GM23338 (cell line): ENCODE measurements at regions not wholly inside any gene's neighbourhood (a gene's known extent, or its start where the extent isn't known, plus 50 kb on each side); places are given as distances from the start of the nearest gene placed in this dataset.

Experiments used
- ATAC-seq: fragments of 200-7000 bp; cut with Tn5 transposase; 3 replicates; pipeline ENCODE4 v1.9.1; 2020
- DNase-seq: peaks from one replicate; pipeline ENCODE4 v3.0.0-alpha.2; 2015; ENCODE audit warnings: low spot score
- H2AFZ ChIP-seq: fragments of 200-600 bp; sonication (generic); 2 replicates; pipeline ENCODE4 v1.8.0; 2016; ENCODE audit warnings: antibody characterized with exemption, mild to moderate bottlenecking, moderate library complexity
- H3F3A ChIP-seq: fragments of 200-600 bp; sonication (generic); replicated peaks from 2 replicates; pipeline ENCODE4 v1.8.0; 2017; ENCODE audit warnings: antibody characterized with exemption, mixed run types, low read depth
- H3K27ac ChIP-seq: fragments of 200-600 bp; sonication (generic); 2 replicates; pipeline ENCODE4 v1.6.1; 2016; ENCODE audit warnings: low read depth
- H3K27me3 ChIP-seq: fragments of 200-600 bp; sonication (generic); 2 replicates; pipeline ENCODE4 v1.8.0; 2016; ENCODE audit warnings: mild to moderate bottlenecking, mixed run types, moderate library complexity; ENCODE audit not compliant: insufficient read depth
- H3K36me3 ChIP-seq: fragments of 200-600 bp; sonication (generic); 2 replicates; pipeline ENCODE4 v1.8.0; 2016; ENCODE audit warnings: mild to moderate bottlenecking; ENCODE audit not compliant: insufficient read depth
- H3K4me1 ChIP-seq: fragments of 200-600 bp; sonication (generic); 2 replicates; pipeline ENCODE4 v1.8.0; 2016; ENCODE audit warnings: mild to moderate bottlenecking, moderate library complexity; ENCODE audit not compliant: insufficient read depth
- H3K4me2 ChIP-seq: fragments of 200-600 bp; sonication (generic); 2 replicates; pipeline ENCODE4 v1.7.1; 2017; ENCODE audit warnings: mixed run types
- H3K4me3 ChIP-seq: fragments of 200-600 bp; sonication (generic); 2 replicates; pipeline ENCODE4 v1.6.1; 2016; ENCODE audit warnings: mixed run types
- H3K79me2 ChIP-seq: fragments of 200-600 bp; sonication (generic); replicated peaks from 2 replicates; pipeline ENCODE4 v1.8.0; 2017; ENCODE audit warnings: mild to moderate bottlenecking; ENCODE audit not compliant: insufficient read depth
- H3K9me2 ChIP-seq: fragments of 200-600 bp; sonication (generic); 2 replicates; pipeline ENCODE4 v1.8.0; 2017; ENCODE audit not compliant: insufficient read depth
- H4K20me1 ChIP-seq: fragments of 200-600 bp; sonication (generic); replicated peaks from 2 replicates; pipeline ENCODE4 v1.8.0; 2017; ENCODE audit warnings: mild to moderate bottlenecking; ENCODE audit not compliant: insufficient read depth
- H3K27ac Mint-ChIP-seq: 2 replicates; pipeline ENCODE4 v1.8.0; 2020; ENCODE audit warnings: inconsistent platforms, mild to moderate bottlenecking, moderate library complexity, mixed read lengths
- H3K27me3 Mint-ChIP-seq: 3 replicates; pipeline ENCODE4 v1.8.0; 2022; ENCODE audit warnings: low read depth, mild to moderate bottlenecking, moderate library complexity, mixed read lengths, inconsistent platforms; ENCODE audit not compliant: insufficient read depth, poor library complexity
- H3K36me3 Mint-ChIP-seq: 3 replicates; pipeline ENCODE4 v1.8.0; 2021; ENCODE audit warnings: low read depth, mild to moderate bottlenecking, inconsistent platforms, moderate library complexity, mixed read lengths
- H3K4me1 Mint-ChIP-seq: 3 replicates; pipeline ENCODE4 v1.8.0; 2020; ENCODE audit warnings: mild to moderate bottlenecking, inconsistent platforms, mixed read lengths
- H3K4me3 Mint-ChIP-seq: 3 replicates; pipeline ENCODE4 v1.8.0; 2021; ENCODE audit warnings: moderate library complexity, mild to moderate bottlenecking, inconsistent platforms, mixed read lengths
- H3K9me3 Mint-ChIP-seq: 3 replicates; pipeline ENCODE4 v1.8.0; 2020; ENCODE audit warnings: moderate library complexity, mild to moderate bottlenecking, inconsistent platforms, mixed read lengths
- CTCF ChIP-seq, 2 experiments: fragments of 200-600 bp in 1 of 2; sonication (generic) in 1 of 2; conservative IDR thresholded peaks; 2 replicates each; pipeline versions ENCODE4 v1.5.1 to v1.6.1; 2016 to 2017; ENCODE audit warnings: antibody characterized with exemption in 2 of 2, low read depth in 2 of 2, mild to moderate bottlenecking in 2 of 2, moderate library complexity in 1 of 2
- ETS1 ChIP-seq: IDR thresholded peaks from 2 replicates; pipeline ENCODE4 v1.6.1; 2016; ENCODE audit warnings: antibody characterized with exemption
- EZH2 ChIP-seq: fragments of 200-600 bp; sonication (generic); IDR thresholded peaks from one replicate; pipeline ENCODE4 v1.8.0; 2017; ENCODE audit warnings: antibody characterized with exemption, mild to moderate bottlenecking, low read depth; ENCODE audit not compliant: unreplicated experiment
- JUNB ChIP-seq: IDR thresholded peaks from one replicate; pipeline ENCODE4 v1.6.1; 2016; ENCODE audit warnings: antibody characterized with exemption; ENCODE audit not compliant: unreplicated experiment
- REST ChIP-seq: IDR thresholded peaks from one replicate; pipeline ENCODE4 v1.6.1; 2018; ENCODE audit warnings: antibody characterized with exemption; ENCODE audit not compliant: unreplicated experiment
- STAT1 ChIP-seq: IDR thresholded peaks from one replicate; pipeline ENCODE4 v1.6.1; 2016; ENCODE audit warnings: antibody characterized with exemption; ENCODE audit not compliant: unreplicated experiment

GRCh38 chr12:58554522-58555157 is 365.7 kb downstream of the LRIG3 start:
- Histone ChIP-seq H3K27me3 (no peaks in the 10 kb centered on the region), H3K4me1 (no peaks in the 10 kb centered on the region), H4K20me1 (no peaks in the 10 kb centered on the region), H3K4me3 (no peak overlapping the region), H3K79me2 (no peaks in the 10 kb centered on the region), H3K27ac (no peak overlapping the region), H2AFZ (no peak overlapping the region), H3K4me2 (no peak overlapping the region), H3K9me2 (peaks cover 15% of the 10 kb centered on the region), H3F3A (no peaks in the 10 kb centered on the region), H3K36me3 (no peaks in the 10 kb centered on the region; the same call in 1 of the 2 replicates)
- no peak for DNase-seq
- H3K4me3 Mint-ChIP-seq: no peak overlapping the region
- no peak for TF ChIP-seq CTCF (conservative IDR thresholded peaks at IDR 0.05; ENCODE audit: low read depth in 2 of 2)
- no peak for TF ChIP-seq STAT1
- no peak for TF ChIP-seq ETS1
- no peak for TF ChIP-seq REST
- TF ChIP-seq JUNB: no peak
- no peak overlapping the region for H3K27ac Mint-ChIP-seq
- H3K27me3 Mint-ChIP-seq: peaks cover 3% of the 10 kb centered on the region
- H3K9me3 Mint-ChIP-seq: no peaks in the 10 kb centered on the region
- H3K36me3 Mint-ChIP-seq: peaks cover 4% of the 10 kb centered on the region; the same call in 1 of the 3 replicates
- no peak for ATAC-seq
- no peaks in the 10 kb centered on the region for H3K4me1 Mint-ChIP-seq

- H3K4me1 Mint-ChIP-seq: no peaks in the 10 kb centered on the region
- peaks cover 3% of the 10 kb centered on the region for H3K27me3 Mint-ChIP-seq
- Histone ChIP-seq H3F3A (no peaks in the 10 kb centered on the region), H3K9me2 (peaks cover 15% of the 10 kb centered on the region), H3K4me2 (no peak overlapping the region), H4K20me1 (no peaks in the 10 kb centered on the region), H3K4me1 (no peaks in the 10 kb centered on the region), H2AFZ (no peak overlapping the region), H3K27me3 (no peaks in the 10 kb centered on the region), H3K79me2 (no peaks in the 10 kb centered on the region), H3K4me3 (no peak overlapping the region), H3K36me3 (no peaks in the 10 kb centered on the region; the same call in 1 of the 2 replicates), H3K27ac (no peak overlapping the region)
- no peak overlapping the region for H3K4me3 Mint-ChIP-seq
- no peak for ATAC-seq
- H3K36me3 Mint-ChIP-seq: peaks cover 4% of the 10 kb centered on the region; the same call in 1 of the 3 replicates
- no peak for TF ChIP-seq EZH2
- no peak overlapping the region for H3K27ac Mint-ChIP-seq
- H3K9me3 Mint-ChIP-seq: no peaks in the 10 kb centered on the region
- no peak for DNase-seq
These were observed 363.1 kb downstream of the LRIG3 start for GRCh38 chr12:58557171-58557570.
